Glomerular endothelial cell (primary cell): ENCODE measurements at regions not wholly inside any gene's neighbourhood (a gene's known extent, or its start where the extent isn't known, plus 50 kb on each side); places are given as distances from the start of the nearest gene placed in this dataset.

ENCODE experiments used
- DNase-seq: peaks from one replicate; pipeline ENCODE4 v3.0.0-alpha.2; 2011; ENCODE audit warnings: low read depth, low spot score; ENCODE audit errors: extremely low read depth

DNA sequence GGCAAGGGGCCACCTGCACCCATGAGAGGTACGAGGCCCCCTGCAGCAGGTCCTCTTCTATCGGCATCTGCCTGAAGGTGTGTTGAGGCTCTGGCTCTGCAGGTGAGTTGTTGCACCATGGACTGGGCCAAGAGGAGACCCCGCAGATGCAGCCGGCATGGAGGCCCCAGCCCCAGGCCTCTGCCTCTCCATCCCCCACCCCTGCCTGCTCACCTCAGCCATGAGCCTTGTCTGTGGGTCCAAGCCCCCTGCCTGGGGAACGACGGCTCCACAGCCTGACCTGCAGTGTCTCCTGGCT, 1386.2 kb downstream of the BRD1 start:
- DNase-seq, result no peak

DNA sequence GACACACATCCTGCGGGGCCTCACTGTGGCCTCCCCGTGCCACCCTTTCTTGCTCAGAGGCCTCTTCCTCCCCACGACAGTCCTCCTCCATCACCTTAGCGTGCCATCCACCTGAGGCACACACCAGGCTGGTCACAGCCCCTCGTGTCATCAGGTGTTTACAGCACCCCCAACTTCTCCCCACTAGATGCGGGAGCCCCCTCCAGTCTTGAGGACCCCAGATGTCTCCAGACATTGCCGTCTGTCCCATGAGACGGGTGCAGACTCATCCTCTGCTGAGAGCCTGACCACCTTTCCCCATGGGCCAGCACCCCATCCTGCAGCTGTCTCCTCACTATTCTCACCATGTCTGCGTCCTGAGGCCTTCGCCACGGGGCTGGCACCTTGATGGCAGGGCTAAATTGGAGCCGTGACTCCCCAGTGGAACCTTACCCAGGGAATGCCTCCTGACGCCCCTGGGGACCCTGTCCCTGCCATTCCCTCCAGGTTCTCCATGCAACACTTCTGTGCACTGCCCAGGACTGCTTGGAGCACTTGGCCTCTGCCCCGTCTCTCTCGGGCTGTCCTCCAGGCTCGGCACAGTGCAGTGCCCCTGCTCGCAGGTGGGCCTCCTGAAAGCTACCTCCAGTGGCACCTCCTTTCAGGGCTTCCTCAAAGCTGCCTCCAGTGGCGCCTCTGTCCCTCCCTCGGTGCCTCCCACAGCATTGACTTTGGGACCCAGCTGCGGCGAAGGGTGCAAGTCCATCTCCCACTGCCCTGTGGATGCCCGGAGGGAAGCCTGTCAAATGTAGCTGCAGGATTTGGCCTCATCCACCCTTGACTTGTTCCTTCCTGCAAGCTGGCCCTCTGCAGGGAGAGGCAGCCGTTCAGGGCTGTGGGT, 1386.8 kb downstream of the BRD1 start:
- no peak for DNase-seq

- no peak for DNase-seq
These were observed 1387.5 kb downstream of the BRD1 start for GRCh38 chr22:48440176-48440575.

- no peak for DNase-seq
These were observed 1388.0 kb downstream of the BRD1 start for GRCh38 chr22:48439560-48440135.

GRCh38 chr22:48438800-48439559, 1388.7 kb downstream of the BRD1 start:
- no peak for DNase-seq

DNA sequence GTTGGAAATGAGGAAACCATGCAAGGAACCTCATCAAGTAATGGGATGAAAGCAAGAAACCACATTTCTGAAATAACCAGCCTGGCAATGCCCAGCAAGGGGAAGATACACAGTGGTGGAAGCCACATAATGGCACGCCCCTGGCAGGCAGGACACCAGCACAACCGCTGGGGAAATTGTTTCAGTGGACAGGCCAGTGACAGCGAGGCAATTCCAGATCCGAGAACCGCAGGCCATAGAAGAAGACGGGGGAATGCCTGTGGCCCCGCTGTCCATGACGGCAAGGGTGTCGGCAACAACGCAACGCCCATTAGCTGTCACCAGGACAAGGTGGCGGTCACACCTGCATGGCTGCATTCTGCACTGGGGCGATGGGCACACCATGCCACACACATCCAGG, 1389.6 kb downstream of the BRD1 start:
- no peak for DNase-seq

GRCh38 chr22:48436201-48436931, 1391.3 kb downstream of the BRD1 start:
- no peak for DNase-seq

- DNase-seq, result no peak
These were observed 1392.8 kb downstream of the BRD1 start for GRCh38 chr22:48434868-48435250.

DNA sequence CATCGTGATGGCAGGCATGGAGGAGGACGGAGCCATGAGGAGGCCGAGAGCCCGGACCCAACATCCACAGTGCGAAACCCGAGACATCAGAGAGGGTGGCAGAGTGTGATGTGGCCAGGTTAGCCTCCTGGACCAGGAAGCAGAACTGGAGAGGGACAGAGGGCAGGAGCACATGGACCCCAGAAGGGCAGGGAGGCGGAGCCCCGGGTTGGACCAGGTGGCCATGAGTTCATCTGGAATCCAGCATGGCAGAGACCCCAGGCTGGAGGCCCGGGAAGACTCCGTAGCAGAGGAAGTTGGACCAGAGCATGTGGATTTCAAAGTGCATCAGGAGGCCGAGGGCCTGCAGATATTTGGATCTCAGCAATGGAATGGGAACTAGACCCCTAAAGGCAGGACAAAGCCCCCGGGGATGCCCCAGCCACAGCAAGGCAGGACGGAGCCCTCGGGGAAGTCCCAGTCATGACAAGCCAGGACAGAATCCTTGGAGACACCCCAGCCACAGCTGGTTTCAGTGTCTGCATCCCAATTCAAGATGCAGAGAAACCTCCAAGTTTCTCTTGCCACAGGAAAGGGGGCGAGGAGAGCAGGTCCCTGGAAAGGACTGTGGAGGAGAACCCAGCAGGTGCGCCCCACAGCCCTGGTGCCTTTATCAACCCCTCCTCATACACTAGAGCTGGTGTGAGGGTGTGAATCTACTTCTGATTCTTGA, 1393.4 kb downstream of the BRD1 start:
- no peak for DNase-seq

GRCh38 chr22:48433647-48434046, 1394.0 kb downstream of the BRD1 start:
- DNase-seq, result no peak

DNA sequence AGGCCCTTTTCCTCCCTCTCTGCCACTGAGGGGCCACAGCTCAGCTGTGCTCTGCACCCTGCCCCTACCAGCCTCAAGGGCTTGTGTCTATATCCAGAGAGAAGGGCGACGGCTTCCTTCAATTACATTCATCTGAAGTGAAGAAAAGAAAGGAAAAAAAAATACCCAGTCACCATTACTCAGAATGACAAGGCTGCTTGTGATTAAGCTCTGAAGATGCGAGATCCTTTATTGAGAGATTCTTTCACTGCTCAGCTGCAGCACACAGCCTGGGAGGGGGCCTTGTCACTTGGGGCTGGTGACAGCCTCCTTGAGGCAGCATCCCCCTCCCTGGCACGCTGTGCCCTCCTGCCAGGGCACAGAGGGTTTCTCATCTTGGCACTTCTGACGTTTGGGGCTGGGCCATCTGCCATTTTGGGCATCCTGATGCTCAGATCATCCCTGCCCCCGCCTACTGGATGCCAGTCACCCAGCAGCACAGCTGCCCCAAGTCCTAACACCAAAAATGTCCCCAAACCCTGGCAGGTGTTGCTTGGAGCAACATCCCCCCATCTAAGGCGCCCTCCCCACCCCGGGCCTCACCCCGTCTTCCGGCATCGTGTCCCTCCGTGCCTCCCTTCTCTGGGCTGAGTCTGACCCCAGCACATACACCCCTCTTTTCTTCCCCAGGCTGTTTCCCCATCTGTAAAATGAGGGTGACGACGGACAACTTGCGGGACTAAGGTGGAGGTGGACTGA, 1394.7 kb downstream of the BRD1 start:
- DNase-seq, result no peak

DNA sequence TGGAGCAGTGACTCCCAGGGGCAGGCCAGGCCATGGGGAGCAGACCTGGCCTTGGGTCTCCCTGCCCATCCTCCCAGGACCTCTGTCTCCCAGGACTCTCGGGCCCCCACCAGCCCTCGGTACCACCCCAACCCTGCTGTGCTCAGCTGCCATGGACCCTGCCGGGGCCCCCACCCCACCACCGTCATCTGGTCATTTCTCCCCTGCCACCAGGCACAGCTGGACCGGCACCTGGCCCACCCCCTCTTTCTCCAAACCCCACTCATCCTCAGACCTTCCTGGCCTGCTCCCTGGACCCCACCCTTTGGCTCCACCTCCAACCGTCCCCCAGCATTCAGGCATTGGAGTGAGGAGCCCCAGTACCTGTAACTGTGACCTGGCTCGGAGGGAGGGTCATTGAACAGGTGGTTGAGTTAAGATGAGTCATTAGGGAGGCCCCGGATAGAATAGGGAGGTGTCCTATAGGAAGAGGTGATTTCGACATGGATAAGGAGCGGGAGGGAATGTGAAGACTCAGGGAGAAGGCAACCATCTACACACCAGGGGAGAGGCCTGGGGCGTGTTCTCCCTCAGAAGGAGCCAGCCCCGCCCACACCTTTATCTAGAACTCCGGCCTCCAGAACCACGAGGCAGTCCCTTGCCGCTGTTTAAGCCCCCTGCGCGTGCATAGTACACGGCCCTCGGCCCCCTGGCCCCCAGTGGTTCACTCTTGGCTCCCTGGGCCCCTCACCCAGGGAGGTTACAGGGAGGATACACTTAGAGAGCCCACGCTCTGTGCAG, 1395.9 kb downstream of the BRD1 start:
- DNase-seq, result no peak

- no peak for DNase-seq
These were observed 1396.7 kb downstream of the BRD1 start for GRCh38 chr22:48431014-48431413.

DNA sequence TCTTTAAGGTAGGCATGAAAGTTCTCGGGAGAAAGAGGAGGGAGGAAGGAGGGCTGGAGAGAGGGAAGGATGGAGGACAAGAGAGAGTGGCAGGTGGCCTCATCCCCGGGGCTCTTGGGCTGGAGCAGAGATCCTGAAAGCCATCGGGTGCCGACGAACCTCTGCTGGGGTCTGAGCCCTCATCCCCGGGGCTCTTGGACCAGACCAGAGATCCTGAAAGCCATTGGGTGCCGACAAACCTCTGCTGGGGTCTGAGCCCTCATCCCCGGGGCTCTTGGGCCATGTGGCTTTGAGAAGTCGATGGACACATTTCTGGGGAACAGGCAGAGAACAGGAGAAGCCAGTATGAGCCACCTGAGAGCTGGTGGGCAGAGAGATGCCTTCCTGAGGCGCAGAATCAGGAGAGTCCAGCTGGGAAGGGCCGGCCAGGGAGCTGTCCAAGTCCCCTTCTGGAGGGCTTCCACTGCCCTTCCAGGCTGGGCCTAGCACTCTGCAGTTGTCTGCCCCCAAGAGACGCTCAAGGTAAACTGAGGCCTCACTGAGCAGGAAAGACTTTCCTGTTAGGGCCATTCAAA, 1398.1 kb downstream of the BRD1 start:
- DNase-seq, result no peak

- DNase-seq, result no peak
These were observed 1398.9 kb downstream of the BRD1 start for GRCh38 chr22:48428631-48429371.

- no peak for DNase-seq
These were observed 1399.9 kb downstream of the BRD1 start for GRCh38 chr22:48427731-48428211.

DNA sequence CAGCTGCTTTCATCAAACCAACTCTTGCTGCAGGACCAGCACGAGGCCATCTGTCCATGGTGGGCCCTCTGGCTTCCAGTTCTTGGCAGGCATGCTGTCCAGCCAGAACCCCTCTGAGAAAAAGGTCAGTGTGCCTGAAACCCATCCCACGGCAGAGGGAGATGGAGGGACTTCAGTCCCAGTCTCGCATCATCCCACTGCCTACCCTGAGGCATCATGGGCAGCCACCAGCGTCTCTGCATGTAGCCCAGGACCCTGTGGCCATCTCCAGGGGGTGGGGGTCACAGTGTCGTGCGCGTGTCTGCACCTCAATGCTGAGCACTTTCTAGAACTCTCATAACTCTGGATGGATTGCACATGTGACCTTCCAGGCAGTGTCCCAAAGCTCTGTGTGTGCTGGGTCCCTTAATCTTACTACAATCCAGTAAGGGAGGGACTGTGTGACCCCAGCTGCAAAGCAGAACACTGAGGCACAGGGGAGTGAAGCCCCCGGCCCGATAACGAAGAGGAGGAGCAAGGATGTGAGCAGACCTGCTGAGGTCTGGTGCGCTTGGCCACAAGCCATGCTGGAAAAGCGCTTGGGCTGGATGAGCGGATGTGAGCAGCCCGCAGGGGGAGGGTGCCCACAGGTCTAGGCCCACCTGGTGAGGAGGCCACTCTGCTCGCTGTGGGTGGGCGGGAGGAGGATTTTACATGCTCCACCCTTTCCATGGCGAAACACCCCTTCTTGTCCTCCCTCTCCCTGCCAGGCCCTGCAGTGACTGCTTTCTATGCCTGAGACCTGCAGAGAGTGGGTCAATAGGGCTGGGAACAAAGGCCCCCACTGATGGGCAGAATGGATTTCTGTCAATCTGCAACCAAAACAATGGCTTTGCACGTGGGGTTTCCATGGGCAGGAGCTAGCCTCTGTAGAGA, 1401.0 kb downstream of the BRD1 start:
- no peak for DNase-seq
